GM12878 (cell line): ENCODE measurements at regions not wholly inside any gene's neighbourhood (a gene's known extent, or its start where the extent isn't known, plus 50 kb on each side); places are given as distances from the start of the nearest gene placed in this dataset.
"Not testable (repeated sequence)": the region's sequence is repeated elsewhere in the genome, so short reads cannot be mapped to it uniquely, and the experiment has no call there.

Experiments used
- ATAC-seq: fragments of 200-7000 bp; cut with Tn5 transposase; 3 replicates; pipeline ENCODE4 v1.9.1; 2020; ENCODE audit warnings: mild to moderate bottlenecking, moderate library complexity
- BruUV-seq: library from RNA; stranded (reverse); fragments of 400-500 nt; replicated peaks from 2 replicates; lab custom pipeline; 2021; lab: Mats Ljungman, UMichigan
- CTCF ChIA-PET: fragments of 300-600 bp; sonication (Branson Sonifier 250); formaldehyde crosslinking; extraction: SDS; loops from one replicate; lab custom pipeline; 2021; ENCODE audit warnings: inconsistent platforms; lab: Yijun Ruan, JAX
- POLR2A ChIA-PET: fragments of 350-600 bp; formaldehyde crosslinking; extraction: SDS; loops from one replicate; lab custom pipeline; 2021; ENCODE audit warnings: inconsistent platforms; lab: Charles Lee
- RAD21 ChIA-PET: fragments of 300-600 bp; sonication (Branson Sonifier 250); formaldehyde crosslinking; loops from one replicate; lab custom pipeline; 2023; ENCODE audit warnings: antibody characterized with exemption; ENCODE audit not compliant: unreplicated experiment; lab: Charles Lee
- SMC1A ChIA-PET: fragments of 300-600 bp; sonication (Branson Sonifier 250); formaldehyde crosslinking; loops from one replicate; lab custom pipeline; 2023; ENCODE audit not compliant: unreplicated experiment, uncharacterized antibody; lab: Charles Lee
- DNase-seq: peaks from one replicate; pipeline ENCODE4 v3.0.0-alpha.2; 2011; ENCODE audit warnings: low read depth, low spot score
- FAIRE-seq: peaks from 3 replicates; lab custom pipeline; 2011; peaks lifted over from hg19 to GRCh38; lab: Jason Lieb, UNC
- H2AFZ ChIP-seq: 2 replicates; pipeline ENCODE4 v1.6.0; 2011; ENCODE audit warnings: low read depth, low read length, control low read depth; ENCODE audit not compliant: control insufficient read depth
- H3K27ac ChIP-seq: 2 replicates; pipeline ENCODE4 v1.5.1; 2011; ENCODE audit warnings: control low read depth; ENCODE audit not compliant: control insufficient read depth, insufficient read depth
- H3K27me3 ChIP-seq, 2 experiments: replicated peaks in 1 of 2; 2 replicates each; pipeline versions ENCODE4 v1.6.0 to v1.6.1; 2011; ENCODE audit warnings: low read length in 1 of 2; ENCODE audit not compliant: control insufficient read depth in 2 of 2, insufficient read depth in 2 of 2
- H3K36me3 ChIP-seq, 2 experiments: 2 replicates each; pipeline ENCODE4 v1.5.1; 2011; ENCODE audit warnings: low read length in 1 of 2; ENCODE audit not compliant: control insufficient read depth in 2 of 2, insufficient read depth in 2 of 2
- H3K4me1 ChIP-seq: 2 replicates; pipeline ENCODE4 v1.6.1; 2011; ENCODE audit warnings: mild to moderate bottlenecking, low read length, moderate library complexity, mixed read lengths; ENCODE audit not compliant: control insufficient read depth, insufficient read depth
- H3K4me2 ChIP-seq: 2 replicates; pipeline ENCODE4 v1.6.0; 2011; ENCODE audit warnings: control low read depth; ENCODE audit not compliant: control insufficient read depth, insufficient read depth
- H3K4me3 ChIP-seq: fragments of 200-600 bp; sonication (generic); 2 replicates; pipeline ENCODE4 v1.5.1; 2016
- H3K79me2 ChIP-seq: 2 replicates; pipeline ENCODE4 v1.6.0; 2011; ENCODE audit warnings: low read length; ENCODE audit not compliant: control insufficient read depth, insufficient read depth
- H3K9ac ChIP-seq: 2 replicates; pipeline ENCODE4 v1.8.0; 2011; ENCODE audit warnings: low read length, control low read depth, mixed read lengths; ENCODE audit not compliant: control insufficient read depth, insufficient read depth
- H3K9me3 ChIP-seq: replicated peaks from 3 replicates; pipeline ENCODE4 v1.5.1; 2011; ENCODE audit warnings: mild to moderate bottlenecking, low read length; ENCODE audit not compliant: control insufficient read depth, insufficient read depth
- H4K20me1 ChIP-seq: 2 replicates; pipeline ENCODE4 v1.6.0; 2011; ENCODE audit not compliant: control insufficient read depth, insufficient read depth
- WGBS: methylation state at CpG from one replicate; pipeline ENCODE4 v1.1.6; 2016; ENCODE audit warnings: low lambda C conversion rate; ENCODE audit not compliant: insufficient replicate concordance, insufficient coverage; ENCODE audit errors: missing lambda C conversion rate; 5-methylcytosine and 5-hydroxymethylcytosine counted together
- in situ Hi-C: fragments of 300-500 bp; cut with MboI; formaldehyde crosslinking; loops from 9 replicates; pipeline ENCODE4 v1.14.3; 2018; ENCODE audit warnings: mixed read lengths
- intact Hi-C: fragments of 100-400 bp; cut with micrococcal nuclease; formaldehyde crosslinking; loops from one replicate; pipeline ENCODE4 v1.14.2; 2022; ENCODE audit not compliant: unreplicated experiment

- BruUV-seq, H3K4me2 ChIP-seq, FAIRE-seq, H3K4me1 ChIP-seq, H2AFZ ChIP-seq, H3K9me3 ChIP-seq, H3K79me2 ChIP-seq, CTCF ChIA-PET, H3K4me3 ChIP-seq, H3K27me3 ChIP-seq, H4K20me1 ChIP-seq, SMC1A ChIA-PET, DNase-seq, H3K9ac ChIP-seq, POLR2A ChIA-PET, H3K36me3 ChIP-seq, ATAC-seq, H3K27ac ChIP-seq, intact Hi-C loops, in situ Hi-C loops, RAD21 ChIA-PET: not testable (repeated sequence)
- 56% methylated on average over 17 of the region's 17 CpGs for WGBS
These were observed 177.3 kb upstream of the ZNF469 start for GRCh38 chr16:88205482-88205881.

- H3K4me2 ChIP-seq, CTCF ChIA-PET, H3K9me3 ChIP-seq: not testable (repeated sequence)
These were observed 176.8 kb upstream of the ZNF469 start for GRCh38 chr16:88206006-88206405.

GRCh38 chr16:88206516-88206915 is 176.2 kb upstream of the ZNF469 start:
- ATAC-seq, H3K36me3 ChIP-seq, H3K9ac ChIP-seq, intact Hi-C loops, H3K27me3 ChIP-seq, H4K20me1 ChIP-seq, H3K27ac ChIP-seq, H3K4me3 ChIP-seq, SMC1A ChIA-PET, DNase-seq, RAD21 ChIA-PET, FAIRE-seq, H3K4me1 ChIP-seq, in situ Hi-C loops, H3K4me2 ChIP-seq, POLR2A ChIA-PET, H3K79me2 ChIP-seq, H3K9me3 ChIP-seq, BruUV-seq, H2AFZ ChIP-seq, CTCF ChIA-PET: not testable (repeated sequence)
- WGBS, result 58% methylated on average over 8 of the region's 22 CpGs

More at GRCh38 chr16:88206006-88206405, 176.8 kb upstream of the ZNF469 start:
- H4K20me1 ChIP-seq, DNase-seq, H2AFZ ChIP-seq, H3K79me2 ChIP-seq, RAD21 ChIA-PET, in situ Hi-C loops, POLR2A ChIA-PET, H3K27ac ChIP-seq, H3K27me3 ChIP-seq, FAIRE-seq, H3K9ac ChIP-seq, intact Hi-C loops, H3K4me3 ChIP-seq, H3K4me1 ChIP-seq, SMC1A ChIA-PET, ATAC-seq, H3K36me3 ChIP-seq, BruUV-seq: not testable (repeated sequence)
- WGBS, result 49% methylated on average over 9 of the region's 16 CpGs
